PFSK-1 (cell line): ENCODE measurements at regions not wholly inside any gene's neighbourhood (a gene's known extent, or its start where the extent isn't known, plus 50 kb on each side); places are given as distances from the start of the nearest gene placed in this dataset.

Experiments
- POLR2AphosphoS5 ChIP-seq: IDR thresholded peaks from 2 replicates; pipeline ENCODE4 v1.6.1; 2012; ENCODE audit warnings: low read depth, mild to moderate bottlenecking, control low read depth, low read length, moderate library complexity
- SIN3A ChIP-seq: IDR thresholded peaks from 2 replicates; pipeline ENCODE4 v1.6.1; 2012; ENCODE audit warnings: mild to moderate bottlenecking, low read length, moderate library complexity, borderline replicate concordance; ENCODE audit not compliant: insufficient read depth
- TAF1 ChIP-seq: IDR thresholded peaks from 2 replicates; pipeline ENCODE4 v1.6.1; 2012; ENCODE audit warnings: low read length, control low read depth, borderline replicate concordance; ENCODE audit not compliant: insufficient read depth
- TF ChIP-seq, protein P1 (sequence below), 2 experiments: IDR thresholded peaks; 2 replicates each; pipeline versions ENCODE4 v1.6.1 to v1.8.0; 2011 to 2012; ENCODE audit warnings: low read depth in 2 of 2, low read length in 2 of 2, control low read depth in 1 of 2, inconsistent platforms in 1 of 2, mild to moderate bottlenecking in 1 of 2, moderate library complexity in 1 of 2; ENCODE audit not compliant: insufficient read depth in 1 of 2

DNA sequence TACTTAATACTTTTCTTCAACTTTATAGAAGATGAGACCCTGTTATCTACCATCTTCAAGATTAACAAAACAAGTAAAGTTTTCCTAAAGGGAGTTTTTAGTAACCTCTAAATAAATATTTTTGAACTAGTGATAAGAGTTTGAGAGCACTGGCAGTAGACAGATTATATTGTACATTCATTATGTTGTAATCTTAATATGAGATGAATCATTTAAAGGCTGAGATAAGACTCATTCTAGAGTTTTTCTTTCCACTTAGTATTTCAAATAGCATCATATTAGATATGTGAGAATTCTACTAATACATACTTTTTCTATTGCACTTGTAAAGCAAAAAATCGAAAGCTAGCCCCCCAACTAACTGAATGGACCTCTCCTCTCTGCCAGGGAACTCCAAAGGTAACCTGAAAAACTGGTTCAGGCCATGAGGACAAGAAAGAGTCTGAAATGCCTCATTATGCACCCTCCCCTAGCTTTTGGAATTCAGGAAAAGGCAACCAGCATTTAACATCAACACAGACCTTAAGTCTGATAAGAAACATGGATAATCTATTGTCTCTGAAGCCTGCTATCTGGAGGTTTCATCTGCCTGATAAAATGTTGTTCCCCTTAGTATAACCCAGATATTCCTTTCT is 875.4 kb upstream of the SLC10A2 start:
- TF ChIP-seq, protein P1, sequence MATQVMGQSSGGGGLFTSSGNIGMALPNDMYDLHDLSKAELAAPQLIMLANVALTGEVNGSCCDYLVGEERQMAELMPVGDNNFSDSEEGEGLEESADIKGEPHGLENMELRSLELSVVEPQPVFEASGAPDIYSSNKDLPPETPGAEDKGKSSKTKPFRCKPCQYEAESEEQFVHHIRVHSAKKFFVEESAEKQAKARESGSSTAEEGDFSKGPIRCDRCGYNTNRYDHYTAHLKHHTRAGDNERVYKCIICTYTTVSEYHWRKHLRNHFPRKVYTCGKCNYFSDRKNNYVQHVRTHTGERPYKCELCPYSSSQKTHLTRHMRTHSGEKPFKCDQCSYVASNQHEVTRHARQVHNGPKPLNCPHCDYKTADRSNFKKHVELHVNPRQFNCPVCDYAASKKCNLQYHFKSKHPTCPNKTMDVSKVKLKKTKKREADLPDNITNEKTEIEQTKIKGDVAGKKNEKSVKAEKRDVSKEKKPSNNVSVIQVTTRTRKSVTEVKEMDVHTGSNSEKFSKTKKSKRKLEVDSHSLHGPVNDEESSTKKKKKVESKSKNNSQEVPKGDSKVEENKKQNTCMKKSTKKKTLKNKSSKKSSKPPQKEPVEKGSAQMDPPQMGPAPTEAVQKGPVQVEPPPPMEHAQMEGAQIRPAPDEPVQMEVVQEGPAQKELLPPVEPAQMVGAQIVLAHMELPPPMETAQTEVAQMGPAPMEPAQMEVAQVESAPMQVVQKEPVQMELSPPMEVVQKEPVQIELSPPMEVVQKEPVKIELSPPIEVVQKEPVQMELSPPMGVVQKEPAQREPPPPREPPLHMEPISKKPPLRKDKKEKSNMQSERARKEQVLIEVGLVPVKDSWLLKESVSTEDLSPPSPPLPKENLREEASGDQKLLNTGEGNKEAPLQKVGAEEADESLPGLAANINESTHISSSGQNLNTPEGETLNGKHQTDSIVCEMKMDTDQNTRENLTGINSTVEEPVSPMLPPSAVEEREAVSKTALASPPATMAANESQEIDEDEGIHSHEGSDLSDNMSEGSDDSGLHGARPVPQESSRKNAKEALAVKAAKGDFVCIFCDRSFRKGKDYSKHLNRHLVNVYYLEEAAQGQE (IDR thresholded peaks at IDR 0.05; ENCODE audit: insufficient read depth in 1 of 2, low read depth in 2 of 2, low read length in 2 of 2): no peak
- TF ChIP-seq POLR2AphosphoS5 (no peak), SIN3A (no peak), TAF1 (no peak)
